A673 (cell line): ENCODE measurements at regions not wholly inside any gene's neighbourhood (a gene's known extent, or its start where the extent isn't known, plus 50 kb on each side); places are given as distances from the start of the nearest gene placed in this dataset.

ENCODE experiments used
- CTCF ChIP-seq: fragments of 300-800, 200-600 bp; sonication (generic); conservative IDR thresholded peaks from 2 replicates; pipeline ENCODE4 v1.5.1; 2017; ENCODE audit warnings: low read depth, mild to moderate bottlenecking, antibody characterized with exemption, low read length, moderate library complexity, mixed read lengths
- EZH2 ChIP-seq: fragments of 200-600 bp; sonication (generic); IDR thresholded peaks from 2 replicates; pipeline ENCODE4 v1.6.1; 2017; ENCODE audit warnings: borderline replicate concordance, low read depth, mild to moderate bottlenecking, mixed read lengths, antibody characterized with exemption, low read length; ENCODE audit not compliant: poor library complexity, severe bottlenecking

DNA sequence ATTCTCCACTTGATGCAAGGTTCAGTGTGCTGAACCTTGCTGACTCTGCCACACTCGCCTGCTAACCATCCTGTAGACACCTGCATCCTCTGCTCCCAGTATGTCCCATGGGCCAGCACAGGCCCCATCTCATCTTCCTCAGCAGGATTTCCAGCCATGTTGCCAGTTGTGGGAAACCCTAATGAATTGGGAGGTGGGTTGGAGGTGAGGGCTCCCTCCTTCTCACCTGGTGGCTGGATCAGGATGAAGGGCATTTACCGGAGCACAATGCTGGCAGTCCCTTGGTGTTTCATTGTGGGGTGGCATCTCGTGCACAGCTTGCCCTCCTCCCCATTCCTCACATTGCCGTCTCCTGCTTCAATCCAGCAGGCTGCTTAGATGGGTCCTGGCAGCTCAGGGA is 204.3 kb upstream of the FOXQ1 start:
- TF ChIP-seq CTCF, result no peak
- no peak for TF ChIP-seq EZH2
